Peyer's patch (tissue), 4 donors: ENCODE measurements at regions not wholly inside any gene's neighbourhood (a gene's known extent, or its start where the extent isn't known, plus 50 kb on each side); places are given as distances from the start of the nearest gene placed in this dataset.

Source experiments
- CTCF ChIP-seq, 6 experiments: fragments of 450-650 bp in 4 of 6; fragments of 200-600 bp in 2 of 6; sonication (generic) in 1 of 6; IDR thresholded peaks; one replicate each; pipeline ENCODE4 v1.5.1; 2017 to 2019; ENCODE audit warnings: antibody characterized with exemption in 6 of 6, mild to moderate bottlenecking in 3 of 6, moderate library complexity in 1 of 6
- POLR2A ChIP-seq, 2 donors: fragments of 450-650 bp; IDR thresholded peaks; one replicate each; pipeline ENCODE4 v1.5.1; 2017; ENCODE audit warnings: antibody characterized with exemption in 2 of 2, mild to moderate bottlenecking in 2 of 2, moderate library complexity in 2 of 2

GRCh38 chr7:33850768-33851167, 54.6 kb upstream of the BMPER start:
- no peak for TF ChIP-seq CTCF (IDR thresholded peaks at IDR 0.05)
- no peak for TF ChIP-seq POLR2A (IDR thresholded peaks at IDR 0.05)
